Brain microvascular endothelial cell (primary cell): ENCODE measurements at regions not wholly inside any gene's neighbourhood (a gene's known extent, or its start where the extent isn't known, plus 50 kb on each side); places are given as distances from the start of the nearest gene placed in this dataset.

ENCODE experiments used
- DNase-seq: peaks from one replicate; pipeline ENCODE4 v3.0.0-alpha.2; 2020
- H3K27ac ChIP-seq: fragments of 250-450 bp; sonication (Bioruptor Pico); 2 replicates; pipeline ENCODE4 v1.5.1; 2020; ENCODE audit warnings: mild to moderate bottlenecking, moderate library complexity
- H3K27me3 ChIP-seq: fragments of 250-450 bp; sonication (Bioruptor Pico); replicated peaks from 2 replicates; pipeline ENCODE4 v1.5.1; 2020; ENCODE audit warnings: mild to moderate bottlenecking
- H3K36me3 ChIP-seq: fragments of 250-450 bp; sonication (Bioruptor Pico); replicated peaks from 2 replicates; pipeline ENCODE4 v1.5.1; 2020; ENCODE audit warnings: mild to moderate bottlenecking
- H3K4me3 ChIP-seq: 2 replicates; pipeline ENCODE4 v1.5.1; 2011; ENCODE audit warnings: low read depth, mild to moderate bottlenecking, control low read depth, low read length, moderate library complexity
- CTCF ChIP-seq: IDR thresholded peaks from 2 replicates; pipeline ENCODE4 v1.5.1; 2011; ENCODE audit warnings: low read depth, mild to moderate bottlenecking, moderate library complexity, low read length, control low read depth, inconsistent platforms; ENCODE audit errors: missing control alignments
- in situ Hi-C: cut with HindIII; loops from 2 replicates; pipeline ENCODE4 v1.10.0; 2017; ENCODE audit warnings: low sequenced_read_pairs, low pct_ligation_motif_present

- TF ChIP-seq CTCF: no peak
- peaks cover 3% of the 10 kb centered on the region for H3K27me3 ChIP-seq
- no peak overlapping the region for H3K4me3 ChIP-seq
- no peaks in the 10 kb centered on the region for H3K36me3 ChIP-seq
- H3K27ac ChIP-seq: no peak overlapping the region
- in situ Hi-C loops: no loop called here
- no peak for DNase-seq
Observed at GRCh38 chr2:157932480-157933159, 56.5 kb upstream of the ACVR1 start.

- in situ Hi-C loops: no loop called here
Observed at GRCh38 chr2:157931542-157931941, 55.4 kb upstream of the ACVR1 start.

GRCh38 chr2:157930728-157931127 is 54.6 kb upstream of the ACVR1 start:
- TF ChIP-seq CTCF: no peak
- in situ Hi-C loops: no loop called here
- no peak for DNase-seq
- H3K4me3 ChIP-seq: no peak overlapping the region
- no peak overlapping the region for H3K27ac ChIP-seq
- H3K36me3 ChIP-seq: no peaks in the 10 kb centered on the region
- H3K27me3 ChIP-seq: peaks cover 3% of the 10 kb centered on the region

More at GRCh38 chr2:157931542-157931941, 55.4 kb upstream of the ACVR1 start:
- Histone ChIP-seq H3K36me3 (no peaks in the 10 kb centered on the region), H3K27ac (no peak overlapping the region), H3K27me3 (peaks cover 3% of the 10 kb centered on the region), H3K4me3 (no peak overlapping the region)
- TF ChIP-seq CTCF: no peak
- DNase-seq: no peak

GRCh38 chr2:157929871-157930667 is 53.9 kb upstream of the ACVR1 start:
- no peak for TF ChIP-seq CTCF
- H3K4me3 ChIP-seq: no peak overlapping the region
- in situ Hi-C loops: no loop called here
- DNase-seq: no peak
- H3K27me3 ChIP-seq: peaks cover 3% of the 10 kb centered on the region
- no peaks in the 10 kb centered on the region for H3K36me3 ChIP-seq
- H3K27ac ChIP-seq: no peak overlapping the region

- Histone ChIP-seq H3K27ac (no peak overlapping the region), H3K36me3 (no peaks in the 10 kb centered on the region), H3K4me3 (no peak overlapping the region), H3K27me3 (peaks cover 3% of the 10 kb centered on the region)
- TF ChIP-seq CTCF: no peak
- DNase-seq: no peak
- in situ Hi-C loops: no loop called here
Observed at GRCh38 chr2:157928372-157928771, 52.2 kb upstream of the ACVR1 start.
